ENCODE measurements at regions not wholly inside any gene's neighbourhood (a gene's known extent, or its start where the extent isn't known, plus 50 kb on each side); places are given as distances from the start of the nearest gene placed in this dataset.

GRCh38 chr15:38745126-38745525 is 180.5 kb upstream of the RASGRP1 start:
- TF ChIP-seq CTCF (IDR thresholded peaks at IDR 0.05), result no peak
- TF ChIP-seq POLR2A (IDR thresholded peaks at IDR 0.05), result no peak

Data from lower leg skin (tissue), 3 donors.